ENCODE measurements at regions not wholly inside any gene's neighbourhood (a gene's known extent, or its start where the extent isn't known, plus 50 kb on each side); places are given as distances from the start of the nearest gene placed in this dataset.

DNA sequence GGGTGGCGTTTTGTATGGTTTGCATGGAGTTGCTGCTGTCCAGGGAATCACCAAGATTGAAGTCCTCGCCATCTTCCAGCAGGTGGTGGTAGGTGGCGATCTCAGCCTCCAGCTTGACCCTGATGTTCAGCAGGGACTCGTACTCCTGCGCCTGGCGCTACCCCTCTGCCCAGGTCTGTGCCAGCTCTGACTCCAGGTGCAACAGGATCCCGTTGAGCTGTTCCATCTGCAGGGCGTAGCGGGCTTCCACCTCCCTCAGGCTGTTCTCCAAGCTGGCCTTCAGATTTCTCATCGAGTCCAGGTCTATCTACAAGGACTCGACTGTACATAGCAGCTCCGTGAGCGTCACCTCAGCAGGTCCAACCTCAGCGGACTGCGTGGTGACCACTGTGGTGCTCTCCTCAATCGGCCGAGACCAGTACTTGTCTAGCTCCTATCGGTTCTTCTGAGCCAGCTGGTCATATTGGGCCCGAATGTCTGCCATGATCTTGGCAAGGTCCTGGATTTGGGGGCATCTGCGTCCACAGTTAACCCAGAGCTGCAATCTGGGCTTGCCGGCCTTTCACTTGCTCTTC is 1584.8 kb upstream of the ACO1 start:
- TF ChIP-seq POLR2AphosphoS5 (IDR thresholded peaks at IDR 0.05; ENCODE audit: insufficient read depth, low read depth, low read length) = no peak
- no peak for TF ChIP-seq POLR2A (IDR thresholded peaks at IDR 0.05; ENCODE audit: low read depth, low read length)
- TF ChIP-seq, protein P1, sequence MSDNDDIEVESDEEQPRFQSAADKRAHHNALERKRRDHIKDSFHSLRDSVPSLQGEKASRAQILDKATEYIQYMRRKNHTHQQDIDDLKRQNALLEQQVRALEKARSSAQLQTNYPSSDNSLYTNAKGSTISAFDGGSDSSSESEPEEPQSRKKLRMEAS (IDR thresholded peaks at IDR 0.05; ENCODE audit: insufficient read depth, insufficient read length) = no peak
- no peak for TF ChIP-seq JUN (IDR thresholded peaks at IDR 0.05; ENCODE audit: borderline replicate concordance, insufficient read depth, insufficient read length, low read depth)
- TF ChIP-seq, protein P2, sequence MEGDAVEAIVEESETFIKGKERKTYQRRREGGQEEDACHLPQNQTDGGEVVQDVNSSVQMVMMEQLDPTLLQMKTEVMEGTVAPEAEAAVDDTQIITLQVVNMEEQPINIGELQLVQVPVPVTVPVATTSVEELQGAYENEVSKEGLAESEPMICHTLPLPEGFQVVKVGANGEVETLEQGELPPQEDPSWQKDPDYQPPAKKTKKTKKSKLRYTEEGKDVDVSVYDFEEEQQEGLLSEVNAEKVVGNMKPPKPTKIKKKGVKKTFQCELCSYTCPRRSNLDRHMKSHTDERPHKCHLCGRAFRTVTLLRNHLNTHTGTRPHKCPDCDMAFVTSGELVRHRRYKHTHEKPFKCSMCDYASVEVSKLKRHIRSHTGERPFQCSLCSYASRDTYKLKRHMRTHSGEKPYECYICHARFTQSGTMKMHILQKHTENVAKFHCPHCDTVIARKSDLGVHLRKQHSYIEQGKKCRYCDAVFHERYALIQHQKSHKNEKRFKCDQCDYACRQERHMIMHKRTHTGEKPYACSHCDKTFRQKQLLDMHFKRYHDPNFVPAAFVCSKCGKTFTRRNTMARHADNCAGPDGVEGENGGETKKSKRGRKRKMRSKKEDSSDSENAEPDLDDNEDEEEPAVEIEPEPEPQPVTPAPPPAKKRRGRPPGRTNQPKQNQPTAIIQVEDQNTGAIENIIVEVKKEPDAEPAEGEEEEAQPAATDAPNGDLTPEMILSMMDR (IDR thresholded peaks at IDR 0.05; ENCODE audit: extremely low read depth in 1 of 2, insufficient read depth in 1 of 2, low read depth in 1 of 2, low read length in 2 of 2) = no peak
- no peak for TF ChIP-seq EZH2 (IDR thresholded peaks at IDR 0.05; ENCODE audit: borderline replicate concordance, low read depth, low read length, severe bottlenecking)
- TF ChIP-seq FOS (IDR thresholded peaks at IDR 0.05; ENCODE audit: borderline replicate concordance, insufficient read depth, low read length) = no peak
- TF ChIP-seq GATA2 (IDR thresholded peaks at IDR 0.05; ENCODE audit: insufficient read depth, insufficient read length, low read depth, low read length) = no peak
